Stimulated activated CD8-positive, alpha-beta memory T cell treated with anti-CD3 and anti-CD28 coated beads, Interleukin-4, amount 100 ng/mL, for 24 hours (primary cell): ENCODE measurements at regions not wholly inside any gene's neighbourhood (a gene's known extent, or its start where the extent isn't known, plus 50 kb on each side); places are given as distances from the start of the nearest gene placed in this dataset.

Experiments used
- DNase-seq: peaks from one replicate; pipeline ENCODE4 v3.0.0-alpha.2; 2020; ENCODE audit warnings: low read depth

- DNase-seq: no peak
These were observed 235.0 kb downstream of the PMAIP1 start for GRCh38 chr18:60134806-60135205.

- no peak for DNase-seq
These were observed 230.5 kb downstream of the PMAIP1 start for GRCh38 chr18:60130284-60130683.

GRCh38 chr18:60123031-60123430 is 223.2 kb downstream of the PMAIP1 start:
- DNase-seq: no peak

GRCh38 chr18:60122339-60122738 is 222.5 kb downstream of the PMAIP1 start:
- no peak for DNase-seq

- DNase-seq: no peak
These were observed 220.5 kb downstream of the PMAIP1 start for GRCh38 chr18:60120231-60120750.

- no peak for DNase-seq
These were observed 217.5 kb downstream of the PMAIP1 start for GRCh38 chr18:60117321-60117720.

GRCh38 chr18:60113396-60113795 is 213.6 kb downstream of the PMAIP1 start:
- DNase-seq: no peak

- DNase-seq: no peak
These were observed 212.6 kb downstream of the PMAIP1 start for GRCh38 chr18:60112369-60112768.

GRCh38 chr18:60111525-60111924 is 211.7 kb downstream of the PMAIP1 start:
- DNase-seq: no peak

GRCh38 chr18:60110836-60111235 is 211.0 kb downstream of the PMAIP1 start:
- no peak for DNase-seq

- DNase-seq: no peak
These were observed 201.0 kb downstream of the PMAIP1 start for GRCh38 chr18:60100778-60101177.

- no peak for DNase-seq
These were observed 199.9 kb downstream of the PMAIP1 start for GRCh38 chr18:60099709-60100108.

GRCh38 chr18:60096428-60096827 is 196.6 kb downstream of the PMAIP1 start:
- no peak for DNase-seq

- DNase-seq: no peak
These were observed 192.3 kb downstream of the PMAIP1 start for GRCh38 chr18:60092073-60092472.

- DNase-seq: no peak
These were observed 190.4 kb downstream of the PMAIP1 start for GRCh38 chr18:60090170-60090569.

GRCh38 chr18:60082790-60083189 is 183.0 kb downstream of the PMAIP1 start:
- DNase-seq: no peak

GRCh38 chr18:60082282-60082681 is 182.5 kb downstream of the PMAIP1 start:
- DNase-seq: no peak

- no peak for DNase-seq
These were observed 175.7 kb downstream of the PMAIP1 start for GRCh38 chr18:60075477-60075876.

GRCh38 chr18:60070631-60071030 is 170.8 kb downstream of the PMAIP1 start:
- DNase-seq: no peak

GRCh38 chr18:60069145-60069544 is 169.3 kb downstream of the PMAIP1 start:
- no peak for DNase-seq

- no peak for DNase-seq
These were observed 167.8 kb downstream of the PMAIP1 start for GRCh38 chr18:60067426-60068210.

GRCh38 chr18:60066219-60066975 is 166.6 kb downstream of the PMAIP1 start:
- no peak for DNase-seq

GRCh38 chr18:60064271-60064670 is 164.5 kb downstream of the PMAIP1 start:
- DNase-seq: no peak
